ENCODE measurements at regions not wholly inside any gene's neighbourhood (a gene's known extent, or its start where the extent isn't known, plus 50 kb on each side); places are given as distances from the start of the nearest gene placed in this dataset.

- TF ChIP-seq POLR2A (IDR thresholded peaks at IDR 0.05), result no peak
- no peak for TF ChIP-seq CTCF (IDR thresholded peaks at IDR 0.05)
These were observed 108.4 kb downstream of the XCL2 start for GRCh38 chr1:168435439-168435838.

Data from Peyer's patch (tissue), 4 donors.